ENCODE measurements at regions not wholly inside any gene's neighbourhood (a gene's known extent, or its start where the extent isn't known, plus 50 kb on each side); places are given as distances from the start of the nearest gene placed in this dataset.
"Not testable (repeated sequence)": the region's sequence is repeated elsewhere in the genome, so short reads cannot be mapped to it uniquely, and the experiment has no call there.

DNA sequence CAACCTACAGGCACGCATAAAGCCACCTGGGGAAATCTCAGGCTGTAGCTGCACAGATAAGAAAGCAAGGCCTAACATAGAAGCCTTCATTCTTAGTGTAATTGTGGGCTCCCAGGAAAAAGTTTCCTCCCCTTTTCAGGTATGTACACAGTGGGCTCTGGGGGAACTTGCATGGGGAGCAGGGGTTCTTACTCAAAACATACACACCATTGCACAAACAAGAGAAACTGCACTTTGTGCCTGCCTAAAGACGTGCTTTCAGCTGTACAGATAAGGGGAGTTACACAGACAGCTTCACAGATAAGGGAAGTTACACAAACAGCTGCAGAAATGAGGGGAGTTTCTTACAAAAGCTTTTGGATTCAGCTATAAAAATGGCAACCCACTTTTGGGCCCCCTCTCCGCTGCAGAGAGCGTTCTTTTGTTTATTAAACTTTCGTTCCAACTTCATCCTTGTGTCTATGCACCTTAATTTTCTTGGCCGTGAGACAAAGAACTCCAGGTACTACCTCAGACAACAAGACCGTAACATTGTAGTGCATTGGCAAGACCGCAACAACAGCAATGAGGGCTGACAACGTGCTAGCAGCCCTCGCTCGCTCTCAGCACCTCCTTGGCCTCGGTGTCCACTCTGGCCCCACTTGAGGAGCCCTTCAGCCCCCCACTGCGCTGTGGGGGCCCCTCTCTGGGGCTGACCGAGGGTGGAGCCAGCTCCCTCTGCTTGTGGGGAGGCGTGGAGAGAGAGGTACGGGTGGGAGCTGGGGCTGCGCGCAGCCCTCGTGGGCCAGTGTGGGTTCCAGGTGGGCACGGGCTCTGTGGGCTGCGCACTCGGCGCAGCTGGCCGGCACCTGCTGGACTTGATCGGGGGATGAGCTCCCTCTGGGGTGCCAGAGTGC is 317.5 kb downstream of the RAPGEF2 start (continued):
- TF ChIP-seq JUN (IDR thresholded peaks at IDR 0.05; ENCODE audit: low read depth, low read length) (no peak), CEBPB (IDR thresholded peaks at IDR 0.05; ENCODE audit: low read depth, low read length) (no peak), SIRT6 (IDR thresholded peaks at IDR 0.05; ENCODE audit: low read length) (no peak), CTBP2 (IDR thresholded peaks at IDR 0.05; ENCODE audit: borderline replicate concordance, insufficient read depth, insufficient read length, low read length) (no peak), TBP (IDR thresholded peaks at IDR 0.05; ENCODE audit: low read depth, low read length) (no peak), BCL11A (IDR thresholded peaks at IDR 0.05; ENCODE audit: low read depth in 2 of 2, low read length in 2 of 2) (no peak), ZNF274 (IDR thresholded peaks at IDR 0.05; ENCODE audit: borderline replicate concordance, extremely low read depth, low read length) (no peak)
- TF ChIP-seq, protein P1, sequence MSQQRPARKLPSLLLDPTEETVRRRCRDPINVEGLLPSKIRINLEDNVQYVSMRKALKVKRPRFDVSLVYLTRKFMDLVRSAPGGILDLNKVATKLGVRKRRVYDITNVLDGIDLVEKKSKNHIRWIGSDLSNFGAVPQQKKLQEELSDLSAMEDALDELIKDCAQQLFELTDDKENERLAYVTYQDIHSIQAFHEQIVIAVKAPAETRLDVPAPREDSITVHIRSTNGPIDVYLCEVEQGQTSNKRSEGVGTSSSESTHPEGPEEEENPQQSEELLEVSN (IDR thresholded peaks at IDR 0.05): no peak
- TF ChIP-seq, protein P2, sequence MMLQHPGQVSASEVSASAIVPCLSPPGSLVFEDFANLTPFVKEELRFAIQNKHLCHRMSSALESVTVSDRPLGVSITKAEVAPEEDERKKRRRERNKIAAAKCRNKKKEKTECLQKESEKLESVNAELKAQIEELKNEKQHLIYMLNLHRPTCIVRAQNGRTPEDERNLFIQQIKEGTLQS (IDR thresholded peaks at IDR 0.05; ENCODE audit: insufficient read depth, low read depth, low read length): no peak

DNA sequence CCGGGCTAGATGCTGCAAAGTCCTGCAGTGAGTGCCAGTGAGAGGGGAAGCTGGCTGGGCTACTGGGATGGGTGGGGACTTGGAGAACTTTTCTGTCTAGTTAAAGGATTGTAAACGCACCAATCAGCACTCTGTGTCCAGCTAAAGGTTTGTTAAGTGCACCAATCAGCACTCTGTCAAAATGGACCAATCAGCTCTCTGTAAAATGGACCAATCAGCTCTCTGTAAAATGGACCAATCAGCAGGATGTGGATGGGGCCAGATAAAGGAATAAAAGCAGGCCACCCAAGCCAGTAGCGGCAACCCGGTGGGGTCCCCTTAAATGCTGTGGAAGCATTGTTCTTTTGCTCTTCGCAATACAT is 318.2 kb downstream of the RAPGEF2 start:
- not testable (repeated sequence) for H3K4me2 ChIP-seq (ENCODE audit: insufficient read depth in 1 of 2, low read depth in 2 of 2, low read length in 2 of 2); H3K27ac ChIP-seq (ENCODE audit: low read depth, low read length); H2AFZ ChIP-seq (ENCODE audit: low read length); H3K9me3 ChIP-seq (ENCODE audit: insufficient read depth in 2 of 2, low read depth in 1 of 2, low read length in 1 of 2); H3K4me1 ChIP-seq (replicated peaks in 1 of 4; ENCODE audit: control insufficient read depth in 3 of 4, insufficient read depth in 4 of 4, low read length in 3 of 4); H3K79me2 ChIP-seq (ENCODE audit: control insufficient read depth in 1 of 2, insufficient read depth in 2 of 2, low read length in 2 of 2); H2AK5ac ChIP-seq (ENCODE audit: low read depth, low read length); H2BK12ac ChIP-seq (ENCODE audit: low read depth, low read length); DNase-seq (ENCODE audit: low read depth in 1 of 2, low spot score in 2 of 2); H3K23ac ChIP-seq (ENCODE audit: insufficient read length); H3K4me3 ChIP-seq (ENCODE audit: extremely low read depth in 1 of 4, insufficient read depth in 2 of 4, low read depth in 3 of 4, low read length in 4 of 4); H2BK15ac ChIP-seq (ENCODE audit: low read length); FAIRE-seq; H3K18ac ChIP-seq (ENCODE audit: extremely low read depth, low read length); H3K27me3 ChIP-seq (replicated peaks in 1 of 4; ENCODE audit: control insufficient read depth in 3 of 4, extremely low read depth in 1 of 4, insufficient read depth in 3 of 4, low read length in 3 of 4); H3K4ac ChIP-seq (replicated peaks; ENCODE audit: insufficient read length, low read depth, low read length); H4K91ac ChIP-seq (replicated peaks; ENCODE audit: insufficient read length, low read length); H3K23me2 ChIP-seq (ENCODE audit: low read depth, low read length); H4K8ac ChIP-seq (ENCODE audit: extremely low read depth, insufficient read depth, low read length); H3K79me1 ChIP-seq (ENCODE audit: low read depth, low read length); H4K5ac ChIP-seq (ENCODE audit: insufficient read length, low read depth, low read length); H2BK5ac ChIP-seq (ENCODE audit: low read depth, low read length); H3K14ac ChIP-seq (ENCODE audit: insufficient read length); H3K9ac ChIP-seq (replicated peaks in 1 of 4; ENCODE audit: extremely low read depth in 1 of 4, low read depth in 3 of 4, low read length in 3 of 4); H3K56ac ChIP-seq (replicated peaks; ENCODE audit: insufficient read length, low read depth, low read length); H4K20me1 ChIP-seq (replicated peaks in 1 of 2; ENCODE audit: control insufficient read depth in 1 of 2, insufficient read depth in 2 of 2, low read length in 2 of 2); H2BK120ac ChIP-seq (replicated peaks; ENCODE audit: low read depth, low read length); H2BK20ac ChIP-seq (ENCODE audit: low read length); H3K36me3 ChIP-seq (ENCODE audit: control insufficient read depth in 2 of 4, insufficient read depth in 4 of 4, low read length in 3 of 4)
- CTCF ChIA-PET (ENCODE audit: partially characterized antibody): interaction anchor here (1.0 to 2.4 kb wide), 3 partner anchors 12 to 35 kb away, joined by 3 to 7 read pairs (median 6); no protein-coding TSS in a partner anchor
- WGBS, 2 experiments (ENCODE audit: extremely low coverage in 1 of 2, insufficient coverage in 1 of 2, insufficient read length in 1 of 2, insufficient replicate concordance in 2 of 2, low coverage in 1 of 2, low lambda C conversion rate in 2 of 2, missing lambda C conversion rate in 1 of 2): 87% methylated on average over 5 of the region's 5 CpGs; no CpG with 5 or more reads in 1 of the 2 experiments
- POLR2A ChIA-PET (ENCODE audit: partially characterized antibody): interaction anchor here (0.5 to 1.0 kb wide), 2 partner anchors 18 to 849 kb away, joined by 3 read pairs; no protein-coding TSS in a partner anchor

All from H1 (cell line).